DND-41 (cell line): ENCODE measurements at regions not wholly inside any gene's neighbourhood (a gene's known extent, or its start where the extent isn't known, plus 50 kb on each side); places are given as distances from the start of the nearest gene placed in this dataset.

Experiments
- ATAC-seq: fragments of 200-7000 bp; cut with Tn5 transposase; 3 replicates; pipeline ENCODE4 v1.9.1; 2021; ENCODE audit warnings: low read depth; ENCODE audit not compliant: insufficient read depth
- DNase-seq: peaks from one replicate; pipeline ENCODE4 v3.0.0-alpha.2; 2020
- H2AFZ ChIP-seq: 2 replicates; pipeline ENCODE4 v1.6.0; 2012; ENCODE audit warnings: low read depth, low read length
- H3K27ac ChIP-seq: 2 replicates; pipeline ENCODE4 v1.5.1; 2012; ENCODE audit warnings: low read length, inconsistent platforms
- H3K27me3 ChIP-seq: fragments of 200-600 bp; sonication (generic); 2 replicates; pipeline ENCODE4 v1.6.0; 2012; ENCODE audit warnings: low read length, mild to moderate bottlenecking, inconsistent platforms; ENCODE audit not compliant: insufficient read depth, poor library complexity
- H3K36me3 ChIP-seq: 2 replicates; pipeline ENCODE4 v1.5.1; 2012; ENCODE audit warnings: low read length, inconsistent platforms; ENCODE audit not compliant: insufficient read depth
- H3K4me1 ChIP-seq: 2 replicates; pipeline ENCODE4 v1.5.1; 2012; ENCODE audit warnings: mild to moderate bottlenecking, low read length; ENCODE audit not compliant: insufficient read depth
- H3K4me2 ChIP-seq: 2 replicates; pipeline ENCODE4 v1.6.0; 2012; ENCODE audit warnings: mild to moderate bottlenecking, moderate library complexity, low read length, inconsistent platforms; ENCODE audit not compliant: insufficient read depth
- H3K4me3 ChIP-seq, 2 experiments: fragments of 200-600 bp in 1 of 2; shearing (Covaris generic) in 1 of 2; 2 replicates each; pipeline ENCODE4 v1.5.1; 2012 to 2016; ENCODE audit warnings: inconsistent platforms in 2 of 2, low read length in 2 of 2, mild to moderate bottlenecking in 2 of 2, low read depth in 1 of 2, moderate library complexity in 1 of 2
- H3K79me2 ChIP-seq: 2 replicates; pipeline ENCODE4 v1.6.0; 2012; ENCODE audit warnings: low read length, inconsistent platforms; ENCODE audit not compliant: insufficient read depth
- H3K9ac ChIP-seq: 2 replicates; pipeline ENCODE4 v1.6.0; 2012; ENCODE audit warnings: low read depth, mild to moderate bottlenecking, inconsistent platforms, low read length, moderate library complexity
- H3K9me3 ChIP-seq: 2 replicates; pipeline ENCODE4 v1.5.1; 2012; ENCODE audit warnings: low read length, moderate library complexity, mild to moderate bottlenecking, inconsistent platforms; ENCODE audit not compliant: insufficient read depth, severe bottlenecking
- H4K20me1 ChIP-seq: 2 replicates; pipeline ENCODE4 v1.6.0; 2012; ENCODE audit warnings: low read length; ENCODE audit not compliant: insufficient read depth
- EZH2 ChIP-seq: IDR thresholded peaks from 3 replicates; pipeline ENCODE4 v1.6.1; 2012; ENCODE audit warnings: borderline replicate concordance, low read depth, mild to moderate bottlenecking, moderate library complexity, low read length, inconsistent platforms; ENCODE audit not compliant: severe bottlenecking
- TF ChIP-seq, protein P1 (sequence below): IDR thresholded peaks from 2 replicates; pipeline ENCODE4 v1.5.1; 2012; ENCODE audit warnings: borderline replicate concordance, low read length, moderate library complexity, mild to moderate bottlenecking; ENCODE audit not compliant: poor library complexity, severe bottlenecking; ENCODE audit errors: extremely low read depth

DNA sequence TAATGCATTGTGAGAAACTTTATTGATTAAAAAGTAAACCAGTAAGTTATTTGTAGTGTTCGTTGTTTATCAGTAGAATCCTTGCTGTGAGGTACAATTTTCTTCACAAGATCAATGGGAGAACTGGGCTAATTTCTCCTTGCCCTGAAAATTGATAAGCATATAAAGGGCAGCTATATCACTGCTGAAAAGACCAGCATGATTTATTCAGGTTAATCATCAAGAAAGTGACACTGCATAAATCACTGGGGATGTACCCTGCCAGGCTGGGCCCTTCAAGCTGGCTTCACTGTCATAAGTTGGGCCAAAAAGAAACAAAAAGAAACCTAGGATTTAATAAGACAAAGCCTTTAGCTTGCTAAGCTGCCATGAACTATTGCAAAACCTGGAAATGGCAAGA is 746.7 kb downstream of the STPG2 start:
- DNase-seq (no peak), ATAC-seq (no peak)
- Histone ChIP-seq H3K79me2 (no peaks in the 10 kb centered on the region), H4K20me1 (no peaks in the 10 kb centered on the region), H3K4me1 (no peaks in the 10 kb centered on the region), H3K4me2 (no peak overlapping the region), H3K27ac (no peak overlapping the region), H2AFZ (peak overlapping the region; percentile 10; the same call in 1 of the 2 replicates), H3K9ac (no peak overlapping the region), H3K27me3 (no peaks in the 10 kb centered on the region), H3K9me3 (no peaks in the 10 kb centered on the region), H3K36me3 (no peaks in the 10 kb centered on the region), H3K4me3 (no peak overlapping the region)
- TF ChIP-seq, protein P1, sequence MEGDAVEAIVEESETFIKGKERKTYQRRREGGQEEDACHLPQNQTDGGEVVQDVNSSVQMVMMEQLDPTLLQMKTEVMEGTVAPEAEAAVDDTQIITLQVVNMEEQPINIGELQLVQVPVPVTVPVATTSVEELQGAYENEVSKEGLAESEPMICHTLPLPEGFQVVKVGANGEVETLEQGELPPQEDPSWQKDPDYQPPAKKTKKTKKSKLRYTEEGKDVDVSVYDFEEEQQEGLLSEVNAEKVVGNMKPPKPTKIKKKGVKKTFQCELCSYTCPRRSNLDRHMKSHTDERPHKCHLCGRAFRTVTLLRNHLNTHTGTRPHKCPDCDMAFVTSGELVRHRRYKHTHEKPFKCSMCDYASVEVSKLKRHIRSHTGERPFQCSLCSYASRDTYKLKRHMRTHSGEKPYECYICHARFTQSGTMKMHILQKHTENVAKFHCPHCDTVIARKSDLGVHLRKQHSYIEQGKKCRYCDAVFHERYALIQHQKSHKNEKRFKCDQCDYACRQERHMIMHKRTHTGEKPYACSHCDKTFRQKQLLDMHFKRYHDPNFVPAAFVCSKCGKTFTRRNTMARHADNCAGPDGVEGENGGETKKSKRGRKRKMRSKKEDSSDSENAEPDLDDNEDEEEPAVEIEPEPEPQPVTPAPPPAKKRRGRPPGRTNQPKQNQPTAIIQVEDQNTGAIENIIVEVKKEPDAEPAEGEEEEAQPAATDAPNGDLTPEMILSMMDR = no peak
- TF ChIP-seq EZH2 = no peak

- peaks cover 8% of the 10 kb centered on the region; the same call in 1 of the 2 replicates for H3K4me1 ChIP-seq
- H4K20me1 ChIP-seq = no peaks in the 10 kb centered on the region
- no peaks in the 10 kb centered on the region for H3K79me2 ChIP-seq
- no peak overlapping the region for H3K4me2 ChIP-seq
- ATAC-seq = no peak
- H3K36me3 ChIP-seq = no peaks in the 10 kb centered on the region
- no peak for TF ChIP-seq EZH2
- TF ChIP-seq, protein P1 = no peak
- H3K9me3 ChIP-seq = no peaks in the 10 kb centered on the region
- H3K27me3 ChIP-seq = no peaks in the 10 kb centered on the region
- no peak overlapping the region for H3K27ac ChIP-seq
- H3K4me3 ChIP-seq = no peak overlapping the region
- no peak for DNase-seq
- H3K9ac ChIP-seq = no peak overlapping the region
- no peak overlapping the region for H2AFZ ChIP-seq
Observed at GRCh38 chr4:97404876-97405523, 738.3 kb downstream of the STPG2 start.

DNA sequence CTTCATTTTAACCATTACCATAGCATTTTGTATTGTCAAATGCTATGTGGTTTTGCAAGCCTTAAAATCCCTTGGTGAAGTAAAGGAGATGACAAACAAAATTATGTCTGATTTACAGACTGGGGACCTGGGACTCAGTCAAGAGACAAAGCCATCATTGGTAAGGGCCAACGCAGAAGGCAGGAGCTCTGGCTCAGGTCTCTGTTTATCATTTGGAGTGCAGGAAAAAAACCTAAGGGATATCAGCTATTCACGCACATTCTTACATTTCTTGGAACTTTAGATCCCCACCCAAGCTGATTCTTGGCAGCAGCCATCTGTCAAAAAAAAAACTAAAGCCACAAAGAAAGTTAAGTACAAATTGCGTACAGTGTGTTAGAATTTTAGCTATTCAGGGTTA is 731.9 kb downstream of the STPG2 start:
- Histone ChIP-seq H3K9me3 (no peaks in the 10 kb centered on the region), H3K4me3 (no peak overlapping the region), H3K27me3 (no peaks in the 10 kb centered on the region), H3K4me1 (no peaks in the 10 kb centered on the region), H3K4me2 (no peak overlapping the region), H3K79me2 (no peaks in the 10 kb centered on the region), H2AFZ (no peak overlapping the region), H3K36me3 (no peaks in the 10 kb centered on the region), H3K27ac (no peak overlapping the region), H4K20me1 (no peaks in the 10 kb centered on the region), H3K9ac (no peak overlapping the region)
- no peak for TF ChIP-seq EZH2
- TF ChIP-seq, protein P1 = no peak
- DNase-seq (no peak), ATAC-seq (no peak)
